Stimulated activated CD4-positive, alpha-beta T cell treated with anti-CD3 and anti-CD28 coated beads, Interleukin-12 subunit alpha, Interleukin-12 subunit beta, amount 100 ng/mL, for 24 hours (primary cell): ENCODE measurements at regions not wholly inside any gene's neighbourhood (a gene's known extent, or its start where the extent isn't known, plus 50 kb on each side); places are given as distances from the start of the nearest gene placed in this dataset.

ENCODE experiments used
- DNase-seq, 2 experiments: peaks; one replicate each; pipeline ENCODE4 v3.0.0-alpha.2; 2020; ENCODE audit warnings: low read depth in 2 of 2

DNA sequence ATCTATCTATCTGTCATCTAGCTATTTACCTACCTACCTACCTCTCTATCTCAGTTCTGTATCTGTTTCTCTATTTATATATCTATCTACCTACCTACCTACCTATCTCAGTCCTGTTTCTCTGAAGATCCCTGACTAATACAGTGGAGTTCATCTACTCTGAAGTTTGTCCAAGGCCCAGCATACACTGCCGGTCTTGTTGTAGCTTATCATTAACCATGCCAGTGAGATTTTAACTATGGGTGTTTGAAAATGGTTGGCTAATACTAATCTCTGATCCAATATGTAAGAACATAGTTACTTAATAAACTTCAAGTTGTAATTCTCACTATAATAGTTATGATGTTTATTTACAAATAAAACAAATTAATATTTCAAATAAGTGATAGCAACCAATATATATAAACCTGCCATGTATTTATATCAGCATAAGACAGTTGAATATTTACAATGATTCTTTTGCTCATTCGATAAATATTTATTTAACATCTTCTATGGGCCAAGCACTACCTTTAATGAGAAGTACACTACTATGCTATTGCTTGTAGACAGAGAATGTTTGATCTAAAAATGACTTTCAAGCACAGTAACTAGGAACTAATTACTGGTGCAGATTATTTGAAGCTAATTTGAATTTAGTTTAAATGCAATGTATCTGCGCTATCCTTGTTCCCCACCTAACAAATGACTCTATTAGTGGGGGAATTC lies 242.1 kb downstream of the KLF5 start:
- no peak for DNase-seq

DNA sequence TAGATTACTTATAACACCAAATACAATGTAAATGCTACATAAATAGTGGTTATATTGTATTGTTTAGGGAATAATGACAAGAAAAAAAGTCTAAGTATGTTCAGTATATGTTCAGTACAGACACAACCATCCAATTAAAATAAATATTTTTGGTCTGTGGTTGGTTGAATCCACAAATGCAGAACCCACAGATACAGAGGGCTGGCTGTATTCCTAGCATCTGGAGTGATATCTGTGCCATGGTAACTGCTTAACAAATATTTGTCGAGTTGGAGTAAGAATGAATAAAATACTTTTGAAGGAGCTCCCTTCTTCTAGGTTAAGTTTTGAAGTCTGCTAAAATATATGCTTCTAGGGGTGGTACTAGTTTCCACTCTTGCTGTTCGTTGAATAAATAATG lies 241.0 kb downstream of the KLF5 start:
- DNase-seq = no peak

- DNase-seq = no peak
These were observed 235.2 kb downstream of the KLF5 start for GRCh38 chr13:73293913-73294523.

GRCh38 chr13:73292127-73292526 lies 233.3 kb downstream of the KLF5 start:
- DNase-seq = no peak

GRCh38 chr13:73290844-73291243 lies 232.0 kb downstream of the KLF5 start:
- DNase-seq = no peak

DNA sequence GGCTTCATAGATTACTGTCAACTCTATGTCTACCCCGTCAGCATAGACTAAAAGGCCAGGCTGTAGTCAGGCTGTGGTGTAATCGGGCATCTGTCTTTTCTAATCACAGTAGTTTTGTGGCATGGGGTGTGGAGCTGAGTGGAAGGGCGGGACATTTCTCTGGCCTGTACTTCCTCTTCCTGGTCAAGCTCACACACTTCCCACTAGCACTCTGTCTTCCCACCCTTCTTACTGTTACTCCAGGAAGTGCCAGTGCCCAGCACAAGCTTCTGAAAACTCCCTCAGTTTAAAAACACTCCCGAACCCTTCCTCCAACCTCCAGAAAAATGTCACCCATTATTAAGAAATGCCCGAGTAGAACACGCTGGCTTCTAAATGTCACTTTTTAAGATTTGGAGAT lies 229.8 kb downstream of the KLF5 start:
- no peak for DNase-seq

DNA sequence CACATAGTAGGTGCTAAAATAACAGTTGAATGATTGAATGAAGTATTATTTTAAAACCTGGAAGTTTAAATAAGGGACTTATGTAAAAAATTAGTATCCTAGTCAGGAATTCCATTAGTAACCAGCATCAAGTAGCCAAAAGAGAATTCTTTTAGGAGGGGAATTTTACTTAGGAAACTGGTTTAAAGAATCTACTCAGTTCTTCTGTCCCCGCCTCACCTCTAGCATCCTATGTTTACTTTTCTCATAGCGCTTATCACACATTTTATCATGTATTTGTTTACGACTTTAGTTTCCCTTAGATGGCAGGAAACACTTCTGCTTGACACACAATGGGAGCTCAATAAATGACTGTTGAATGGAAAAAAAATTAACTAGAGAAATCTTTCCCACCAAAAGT lies 229.0 kb downstream of the KLF5 start:
- DNase-seq = no peak

DNA sequence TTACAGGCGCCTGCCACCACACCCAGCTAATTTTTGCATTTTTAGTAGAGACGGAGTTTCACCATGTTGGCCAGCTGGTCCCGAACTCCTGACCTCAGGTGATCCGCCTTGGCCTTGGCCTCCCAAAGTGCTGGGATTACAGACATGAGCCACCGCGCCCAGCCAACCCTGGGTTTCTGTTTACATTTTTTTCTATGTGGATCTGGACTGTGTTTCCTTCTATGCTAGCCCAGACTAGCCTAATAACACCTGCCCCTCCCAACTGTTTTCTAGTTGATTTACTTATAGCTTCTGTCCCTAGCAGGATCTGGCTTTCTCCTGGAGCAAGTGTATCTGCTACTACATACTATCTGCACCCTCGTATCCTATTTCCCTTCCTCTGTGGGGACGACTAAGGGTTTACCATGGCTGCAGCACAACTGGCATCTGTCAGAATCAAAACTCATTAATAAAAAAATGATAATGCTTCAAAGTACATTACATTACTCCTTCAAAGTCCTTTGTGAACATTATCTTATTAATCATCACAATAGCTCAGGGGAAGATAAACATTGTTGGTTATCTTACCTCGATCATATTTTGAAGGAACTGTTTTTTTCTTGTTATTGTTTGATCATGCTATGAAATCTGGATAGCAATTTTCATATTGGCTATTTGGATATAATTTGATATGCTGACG lies 228.3 kb downstream of the KLF5 start:
- no peak for DNase-seq

- no peak for DNase-seq
These were observed 227.4 kb downstream of the KLF5 start for GRCh38 chr13:73286177-73286576.

- DNase-seq = no peak
These were observed 225.5 kb downstream of the KLF5 start for GRCh38 chr13:73284081-73284874.

DNA sequence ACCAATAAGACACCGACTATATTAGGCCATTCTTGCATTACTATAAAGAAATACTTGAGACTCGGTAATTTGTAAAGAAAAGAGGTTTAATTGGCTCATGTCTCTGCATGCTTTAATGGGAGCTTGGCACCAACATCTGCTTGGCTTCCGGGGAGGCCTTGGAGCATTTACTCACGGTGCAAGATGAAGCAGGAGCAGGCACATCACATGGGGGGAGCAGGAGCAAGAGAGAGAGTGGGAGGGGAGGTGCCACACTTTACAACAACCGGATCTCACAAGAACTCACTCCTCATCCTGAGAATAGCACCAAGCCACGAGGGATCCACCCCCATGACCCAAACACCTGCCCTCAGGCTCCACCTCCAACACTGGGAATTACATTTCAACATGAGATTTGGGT lies 224.8 kb downstream of the KLF5 start:
- DNase-seq = no peak

- DNase-seq = no peak
These were observed 222.9 kb downstream of the KLF5 start for GRCh38 chr13:73281746-73282145.

DNA sequence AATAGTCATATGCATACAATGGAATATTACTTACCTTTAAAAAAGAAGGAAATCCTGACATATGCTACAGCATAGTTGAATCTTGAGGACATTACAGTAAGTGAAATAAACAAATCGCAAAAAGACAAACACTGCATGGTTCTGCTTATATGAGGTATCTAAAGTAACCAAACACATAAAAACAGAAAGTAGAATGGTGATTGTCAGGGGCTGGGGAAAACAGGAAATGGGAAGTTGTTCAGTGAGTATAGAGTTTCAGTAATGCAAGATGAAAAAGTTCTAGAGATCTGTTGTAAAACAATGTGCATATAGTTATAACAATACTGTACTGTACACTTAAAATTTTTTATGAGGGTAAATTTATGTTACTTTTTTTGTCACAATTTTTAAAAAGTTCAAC lies 219.4 kb downstream of the KLF5 start:
- no peak for DNase-seq

DNA sequence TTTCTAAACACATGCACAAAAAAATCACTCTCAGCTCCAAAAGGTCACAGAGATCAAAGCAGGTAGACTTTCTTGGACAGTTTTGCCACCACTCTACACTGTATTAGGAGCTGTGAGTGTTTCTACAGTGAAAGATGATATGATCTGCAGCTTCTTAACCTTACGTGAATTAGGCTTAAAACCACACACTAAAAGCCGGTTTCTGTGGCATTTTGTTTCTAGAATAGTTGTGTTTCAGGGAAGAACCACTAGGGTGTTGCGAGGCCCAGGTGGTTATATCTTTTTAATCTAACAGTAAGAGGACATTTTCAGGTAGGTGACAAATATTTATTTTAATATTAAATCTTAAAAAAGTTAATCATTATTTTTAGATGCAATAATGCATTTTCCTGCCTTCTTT lies 216.4 kb downstream of the KLF5 start:
- DNase-seq = no peak

DNA sequence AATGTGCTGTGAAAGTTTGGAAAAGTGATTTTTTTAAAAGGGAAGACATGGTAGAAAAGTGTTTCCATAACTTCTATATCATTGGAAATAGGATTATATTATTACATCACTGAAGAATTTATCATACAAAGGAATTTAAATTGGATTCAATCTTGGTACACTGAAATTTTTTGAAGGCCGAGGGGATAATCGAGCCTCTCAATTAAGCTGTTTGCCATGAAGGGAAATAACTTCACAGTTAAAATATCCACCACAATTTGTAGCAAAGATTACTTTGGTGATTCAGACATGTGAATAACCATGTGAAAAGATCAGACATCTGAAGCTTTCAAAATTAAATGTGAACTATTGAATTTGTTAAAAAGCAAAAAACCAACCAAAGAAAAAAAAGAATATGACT lies 215.3 kb downstream of the KLF5 start:
- no peak for DNase-seq

GRCh38 chr13:73273745-73274144 lies 214.9 kb downstream of the KLF5 start:
- DNase-seq = no peak

GRCh38 chr13:73273276-73273675 lies 214.5 kb downstream of the KLF5 start:
- DNase-seq = no peak

DNA sequence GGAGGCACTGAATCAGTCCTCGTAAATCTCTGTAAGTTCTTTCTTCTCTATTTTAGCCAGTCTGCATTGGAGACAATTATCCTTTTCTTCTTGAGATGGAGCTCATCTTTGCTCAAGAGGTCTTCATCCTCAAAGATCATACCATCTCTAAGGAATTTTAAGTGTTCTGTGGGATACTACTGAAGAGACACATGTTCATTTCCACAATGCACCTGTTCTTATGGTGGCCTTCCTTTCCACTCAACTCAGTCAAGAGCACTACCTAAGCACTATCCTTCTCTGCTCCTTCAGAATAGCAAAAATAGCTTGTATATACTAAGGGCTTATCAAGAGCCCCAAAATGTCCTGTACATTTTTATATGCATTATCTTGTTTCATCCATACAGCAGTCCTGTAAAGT lies 214.0 kb downstream of the KLF5 start:
- DNase-seq = no peak

GRCh38 chr13:73268306-73268705 lies 209.5 kb downstream of the KLF5 start:
- no peak for DNase-seq

DNA sequence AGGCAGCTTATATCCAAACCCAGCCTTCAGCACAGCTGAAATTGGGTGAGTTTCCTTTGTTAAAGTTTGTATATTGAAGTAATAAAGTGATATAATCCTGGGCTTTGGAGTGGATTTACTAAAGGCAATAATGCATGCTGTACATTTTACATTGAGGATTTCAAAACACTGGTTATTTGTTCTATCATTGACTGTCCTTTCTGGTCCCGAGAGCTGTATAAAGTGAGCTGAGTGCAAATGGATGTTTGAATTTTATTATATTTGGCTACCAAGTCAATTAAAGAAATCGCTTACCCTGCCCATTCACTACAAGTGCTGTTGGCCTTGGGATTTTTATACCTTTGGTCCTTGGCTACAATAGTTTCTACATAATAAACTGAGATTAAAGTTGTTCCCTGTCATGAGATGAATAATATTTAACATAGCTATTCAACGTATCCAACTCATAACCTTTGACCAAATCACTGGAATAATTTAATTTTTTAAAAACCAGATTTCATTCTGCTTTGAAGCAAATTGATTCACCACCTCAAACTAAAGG lies 207.9 kb downstream of the KLF5 start:
- DNase-seq = no peak

DNA sequence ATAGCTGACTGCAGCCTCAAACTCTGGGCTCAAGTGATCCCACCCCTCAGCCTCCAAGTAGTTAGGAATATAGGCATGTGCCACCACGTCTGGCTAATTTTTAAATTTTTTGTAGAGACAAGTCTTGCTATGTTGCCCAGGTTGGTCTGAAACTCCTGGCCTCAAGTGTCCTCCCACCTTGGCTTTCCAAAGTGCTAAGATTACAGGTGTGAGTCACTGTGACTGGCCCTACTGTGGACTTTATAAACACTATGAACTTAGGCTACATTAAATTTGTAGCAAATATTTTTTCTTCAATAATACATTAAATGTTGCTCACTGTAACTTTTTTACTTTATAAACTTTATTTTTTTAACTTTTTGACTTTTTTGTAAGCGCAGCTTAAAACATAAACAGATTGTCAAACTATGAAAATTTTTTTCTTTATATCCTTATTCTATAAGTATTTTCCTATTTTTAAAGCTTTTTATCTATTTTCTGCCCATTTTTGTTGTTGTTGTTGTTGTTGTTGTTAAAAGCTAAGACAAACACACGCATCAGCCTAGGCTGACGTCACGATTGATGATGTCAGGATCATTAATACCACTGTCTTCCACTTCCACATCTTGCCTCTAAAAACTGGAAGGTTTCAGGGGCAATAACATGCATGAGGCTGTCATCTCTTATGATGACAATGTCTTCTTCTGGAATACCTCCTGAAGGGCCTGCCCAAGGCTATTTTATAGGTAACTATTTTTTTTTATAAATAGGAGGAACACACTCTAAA lies 204.2 kb downstream of the KLF5 start:
- no peak for DNase-seq
